CD4-positive, alpha-beta T cell treated with Interferon gamma for 1 hour (primary cell): ENCODE measurements at regions not wholly inside any gene's neighbourhood (a gene's known extent, or its start where the extent isn't known, plus 50 kb on each side); places are given as distances from the start of the nearest gene placed in this dataset.

Source experiments
- DNase-seq: peaks from one replicate; pipeline ENCODE4 v3.0.0-alpha.2; 2020

- DNase-seq: no peak
Observed at GRCh38 chr1:29875557-29876028, 639.3 kb downstream of the PTPRU start.

- no peak for DNase-seq
Observed at GRCh38 chr1:29870621-29871020, 634.3 kb downstream of the PTPRU start.

DNA sequence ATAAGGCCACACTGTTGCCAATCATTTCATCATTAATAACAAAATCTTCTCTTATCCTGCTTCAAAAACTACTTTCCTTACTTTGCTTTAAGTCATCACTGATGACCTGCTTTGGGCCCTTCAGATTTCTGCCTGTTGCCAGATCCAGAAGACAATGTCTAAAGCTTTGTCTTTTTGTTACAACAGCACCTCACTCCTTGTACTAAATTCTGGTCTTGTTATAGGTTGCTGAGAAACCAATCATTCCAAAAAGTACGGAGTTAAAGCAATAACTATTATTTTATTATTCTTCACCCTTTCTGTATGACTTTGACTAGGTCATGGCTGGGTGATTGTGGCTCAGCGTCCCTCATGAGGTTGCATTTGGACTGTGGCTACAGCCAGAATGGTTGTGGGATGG is 633.5 kb downstream of the PTPRU start:
- no peak for DNase-seq

GRCh38 chr1:29868944-29869343 is 632.6 kb downstream of the PTPRU start:
- no peak for DNase-seq

- DNase-seq: no peak
Observed at GRCh38 chr1:29868096-29868495, 631.8 kb downstream of the PTPRU start.

- DNase-seq: no peak
Observed at GRCh38 chr1:29865051-29865450, 628.7 kb downstream of the PTPRU start.

DNA sequence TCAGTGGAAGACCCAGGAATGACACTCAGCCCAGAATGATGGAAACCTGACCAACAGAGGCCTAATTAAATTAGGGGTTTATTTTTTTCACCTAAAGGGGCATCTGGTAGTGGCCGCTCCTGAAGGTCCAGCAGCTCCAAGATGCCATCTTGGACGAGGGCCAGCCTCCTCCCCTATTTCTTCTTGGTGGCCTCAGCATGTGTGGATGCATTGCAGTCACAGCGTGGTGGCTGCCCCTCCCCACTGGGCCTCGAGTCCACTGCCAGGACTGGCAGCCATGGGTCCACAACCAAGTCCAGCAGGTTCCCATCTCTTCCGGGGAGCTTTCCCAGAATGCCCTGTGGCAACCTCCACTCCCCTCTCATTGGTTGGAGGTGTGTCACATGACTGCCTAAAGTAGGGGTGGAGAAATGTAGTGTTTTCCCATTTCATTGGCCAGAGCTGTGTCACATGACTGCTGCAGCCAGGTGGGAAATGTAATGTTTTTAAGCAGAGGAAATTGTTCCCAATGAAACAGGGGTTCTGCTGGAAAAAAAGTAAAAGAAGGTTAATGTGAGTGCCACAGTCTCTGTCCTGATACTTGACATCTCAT is 628.2 kb downstream of the PTPRU start:
- no peak for DNase-seq

- DNase-seq: no peak
Observed at GRCh38 chr1:29861922-29862321, 625.6 kb downstream of the PTPRU start.

DNA sequence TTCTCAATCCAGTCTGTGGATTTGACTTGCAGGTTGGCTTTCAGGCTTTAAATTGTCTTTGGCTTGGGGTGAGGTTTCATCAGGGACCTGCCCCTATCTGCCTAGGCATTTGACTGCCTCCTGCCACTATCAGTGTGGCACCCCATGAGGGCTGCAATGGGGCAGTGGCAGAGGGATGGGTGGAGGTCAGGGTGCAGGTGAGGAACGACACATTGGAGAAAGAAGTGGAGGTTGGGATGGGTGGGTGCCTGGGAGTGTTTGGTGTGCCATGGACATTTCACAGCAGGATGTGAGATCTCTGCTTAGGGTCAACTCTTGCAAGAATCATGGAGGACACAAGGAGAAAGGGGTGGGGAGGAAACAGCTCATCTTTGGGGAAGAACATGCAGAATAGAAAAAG is 625.1 kb downstream of the PTPRU start:
- DNase-seq: no peak

DNA sequence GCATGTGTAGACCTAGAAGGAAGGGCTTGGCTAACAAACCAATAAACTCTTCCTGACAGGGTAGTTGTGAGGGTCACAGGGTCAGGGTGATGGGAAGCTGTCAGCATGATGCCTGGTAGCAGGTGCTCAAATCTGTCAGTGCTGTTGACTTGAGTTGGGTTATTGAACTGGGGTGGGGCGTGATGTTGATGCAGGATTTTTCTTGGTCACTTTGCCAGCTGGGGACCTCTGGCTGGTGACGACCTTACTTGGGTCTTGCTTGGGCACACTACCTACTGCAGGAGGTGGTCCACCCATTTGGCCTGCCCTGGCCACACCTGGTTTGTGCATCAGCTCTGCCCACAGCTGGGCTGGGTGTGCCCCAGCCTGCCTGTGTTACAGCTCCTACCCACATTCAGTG is 624.4 kb downstream of the PTPRU start:
- no peak for DNase-seq

GRCh38 chr1:29860056-29860455 is 623.7 kb downstream of the PTPRU start:
- no peak for DNase-seq

- DNase-seq: no peak
Observed at GRCh38 chr1:29859126-29859525, 622.8 kb downstream of the PTPRU start.

- no peak for DNase-seq
Observed at GRCh38 chr1:29858646-29859045, 622.3 kb downstream of the PTPRU start.

- DNase-seq: no peak
Observed at GRCh38 chr1:29856340-29857114, 620.2 kb downstream of the PTPRU start.

- no peak for DNase-seq
Observed at GRCh38 chr1:29855561-29856160, 619.3 kb downstream of the PTPRU start.

DNA sequence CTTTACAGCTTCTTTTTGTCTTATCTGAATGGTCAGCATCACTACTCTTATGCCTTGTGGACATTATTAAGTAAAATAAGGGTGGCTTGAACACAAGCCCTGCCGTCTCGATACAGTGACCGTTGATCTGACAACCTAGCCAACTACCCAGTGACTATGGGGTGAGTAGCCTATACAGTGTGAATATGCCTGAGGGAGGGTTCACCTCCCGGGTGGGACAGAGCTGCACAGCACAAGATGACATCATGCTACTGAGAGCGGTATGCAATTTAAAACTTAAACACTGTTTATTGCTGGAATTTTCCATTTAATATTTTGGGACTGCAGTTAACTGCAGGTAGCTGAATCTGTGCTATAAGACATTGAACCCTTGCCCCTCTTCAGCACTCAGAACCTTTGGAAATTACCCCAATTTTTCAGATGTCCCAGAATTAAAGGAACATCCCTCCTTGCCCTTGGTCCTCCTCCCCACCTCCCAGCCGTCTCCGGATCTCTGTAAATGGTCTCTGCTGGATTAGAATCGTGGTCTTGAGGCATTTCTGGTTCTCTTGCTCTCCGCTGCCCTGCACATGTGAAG is 618.5 kb downstream of the PTPRU start:
- no peak for DNase-seq

- DNase-seq: no peak
Observed at GRCh38 chr1:29853716-29854330, 617.5 kb downstream of the PTPRU start.

DNA sequence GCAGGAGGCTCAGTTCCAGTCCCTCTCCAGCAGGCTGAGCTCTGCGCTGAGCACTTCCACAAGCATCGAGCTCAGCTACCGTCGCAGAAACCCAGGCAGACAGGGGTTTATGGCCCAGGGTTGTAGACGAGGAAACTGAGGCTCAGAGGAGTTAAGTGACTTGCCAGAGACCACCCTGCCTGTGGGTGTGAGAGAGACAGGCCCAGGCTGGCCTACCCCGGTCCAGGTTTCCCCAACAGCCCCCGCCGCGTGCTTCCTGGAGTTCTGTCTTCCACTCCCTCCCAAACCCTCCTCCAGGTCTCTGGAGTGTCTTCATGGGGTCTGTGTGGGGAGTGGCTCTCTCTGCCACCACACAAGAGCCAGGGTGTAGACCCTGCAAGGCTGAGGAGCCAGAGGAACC is 615.9 kb downstream of the PTPRU start:
- DNase-seq: no peak

DNA sequence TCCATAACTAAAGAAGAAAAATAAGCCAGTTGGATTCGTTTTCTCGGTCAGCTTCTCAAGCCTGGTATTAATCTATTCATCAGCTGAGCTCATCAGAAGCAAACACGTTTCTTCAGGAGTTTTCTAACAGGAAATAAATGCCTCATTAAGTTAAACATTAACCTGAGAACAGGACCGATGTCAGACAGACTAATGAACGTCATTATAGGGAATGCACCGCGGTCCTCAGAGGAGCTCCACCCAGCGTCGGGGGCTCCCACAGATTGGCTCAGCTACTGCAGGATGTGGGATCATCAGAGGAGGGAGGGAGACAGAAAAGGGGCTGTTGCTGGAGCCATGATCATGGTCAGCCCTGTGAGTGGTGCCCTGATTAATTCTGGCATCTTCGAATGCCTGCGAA is 615.4 kb downstream of the PTPRU start:
- no peak for DNase-seq

DNA sequence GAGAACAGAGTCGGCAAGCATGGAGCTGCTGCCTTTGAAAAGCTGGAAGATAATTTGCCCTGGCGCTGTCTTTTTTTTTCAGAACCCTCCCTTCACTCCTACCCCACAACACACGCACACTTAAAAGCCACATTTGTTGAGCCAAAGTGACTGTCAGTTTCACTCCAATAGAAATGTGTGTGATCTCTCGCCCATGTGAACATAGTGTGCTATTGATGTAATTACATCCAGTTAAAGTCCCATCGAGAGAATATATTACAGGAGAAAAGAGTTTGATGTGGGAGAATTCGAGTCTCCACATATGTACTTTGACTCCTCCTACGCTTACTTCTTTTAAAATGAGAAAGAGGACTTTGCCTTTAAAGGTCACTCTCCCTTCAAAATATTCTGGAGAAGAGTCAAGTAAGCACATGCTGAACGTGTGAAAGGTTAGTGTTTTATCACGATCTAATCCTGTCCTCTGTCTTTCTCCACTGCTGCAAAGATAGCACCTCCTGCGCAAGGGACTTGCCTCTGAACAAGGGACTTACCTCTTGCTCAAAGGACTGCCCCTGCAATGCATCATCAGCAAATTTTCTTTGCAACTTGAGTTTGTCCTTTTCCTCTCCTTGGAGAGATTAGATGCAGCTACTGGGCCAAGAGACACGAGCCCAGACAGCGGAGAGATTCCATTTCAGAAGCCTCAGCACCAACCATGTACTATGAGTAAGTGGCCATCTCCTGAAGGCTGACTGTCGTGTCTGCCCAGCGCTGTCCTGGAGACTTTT is 613.9 kb downstream of the PTPRU start:
- DNase-seq: no peak

DNA sequence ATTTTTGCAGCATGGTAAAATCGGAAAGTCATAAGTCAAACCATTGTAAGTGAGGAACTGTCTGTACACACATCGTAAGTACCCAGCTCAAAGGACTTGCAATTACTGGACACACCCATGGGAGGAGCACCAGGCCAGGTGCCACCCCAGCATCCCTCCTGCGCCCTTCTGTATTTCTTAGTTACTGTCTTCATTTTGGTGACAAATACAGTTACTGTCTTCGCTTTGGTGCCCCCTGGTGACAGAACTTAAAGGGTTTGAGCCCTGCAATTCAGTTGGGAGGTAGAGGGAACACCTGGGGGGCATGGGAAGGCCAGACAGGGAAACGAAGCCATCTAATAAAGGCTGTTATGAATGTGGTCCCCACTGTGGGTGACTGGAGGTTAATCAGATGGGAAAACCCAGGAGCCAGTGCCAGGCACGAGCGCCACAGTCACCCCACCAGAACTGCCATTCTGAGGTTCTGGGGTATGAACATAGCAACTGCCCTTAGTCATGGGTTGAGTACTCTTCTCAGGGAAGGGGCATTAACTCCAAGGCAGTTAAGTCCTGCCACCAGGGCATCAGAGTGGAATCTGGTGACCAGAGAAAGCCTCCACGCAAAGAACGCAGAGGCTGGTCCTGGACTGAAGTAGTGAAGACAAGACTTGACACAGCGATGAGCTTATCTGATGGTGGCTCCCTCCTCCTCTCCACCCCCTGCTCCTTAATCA is 612.9 kb downstream of the PTPRU start:
- peak; percentile 13 for DNase-seq

- no peak for DNase-seq
Observed at GRCh38 chr1:29845910-29846309, 609.6 kb downstream of the PTPRU start.
